Type B pancreatic cell (in vitro differentiated cells): ENCODE measurements at regions not wholly inside any gene's neighbourhood (a gene's known extent, or its start where the extent isn't known, plus 50 kb on each side); places are given as distances from the start of the nearest gene placed in this dataset.

ENCODE experiments used
- DNase-seq: peaks from one replicate; pipeline ENCODE4 v3.0.0; 2021; ENCODE audit warnings: mixed read lengths; ENCODE audit not compliant: unreplicated experiment; ENCODE audit errors: extremely low spot score
- H3K27ac Mint-ChIP-seq: 2 replicates; pipeline ENCODE4 v1.8.0; 2021; ENCODE audit warnings: mild to moderate bottlenecking, mixed read lengths
- H3K27me3 Mint-ChIP-seq: 2 replicates; pipeline ENCODE4 v1.8.0; 2021; ENCODE audit warnings: mixed read lengths
- H3K36me3 Mint-ChIP-seq: 2 replicates; pipeline ENCODE4 v1.8.0; 2021; ENCODE audit warnings: mixed read lengths
- H3K4me1 Mint-ChIP-seq: one replicate; pipeline ENCODE4 v1.8.0; 2021; ENCODE audit warnings: mixed read lengths; ENCODE audit not compliant: unreplicated experiment
- H3K4me3 Mint-ChIP-seq: 2 replicates; pipeline ENCODE4 v1.8.0; 2021; ENCODE audit warnings: mild to moderate bottlenecking, mixed read lengths
- H3K9me3 Mint-ChIP-seq: 2 replicates; pipeline ENCODE4 v1.8.0; 2021; ENCODE audit warnings: mixed read lengths
- TF ChIP-seq, protein P1 (sequence below): fragments of 200-600 bp; sonication (generic); conservative IDR thresholded peaks from 2 replicates; pipeline ENCODE4 v1.5.0; 2021; ENCODE audit warnings: antibody characterized with exemption, mild to moderate bottlenecking

- Mint-ChIP-seq H3K4me1 (peaks cover 2% of the 10 kb centered on the region), H3K27ac (no peak overlapping the region)
Measured at GRCh38 chr22:27003297-27003696, 345.9 kb downstream of the MIAT start.

GRCh38 chr22:27004434-27004833, 347.0 kb downstream of the MIAT start:
- no peak for DNase-seq
- no peaks in the 10 kb centered on the region for H3K36me3 Mint-ChIP-seq
- TF ChIP-seq, protein P1, sequence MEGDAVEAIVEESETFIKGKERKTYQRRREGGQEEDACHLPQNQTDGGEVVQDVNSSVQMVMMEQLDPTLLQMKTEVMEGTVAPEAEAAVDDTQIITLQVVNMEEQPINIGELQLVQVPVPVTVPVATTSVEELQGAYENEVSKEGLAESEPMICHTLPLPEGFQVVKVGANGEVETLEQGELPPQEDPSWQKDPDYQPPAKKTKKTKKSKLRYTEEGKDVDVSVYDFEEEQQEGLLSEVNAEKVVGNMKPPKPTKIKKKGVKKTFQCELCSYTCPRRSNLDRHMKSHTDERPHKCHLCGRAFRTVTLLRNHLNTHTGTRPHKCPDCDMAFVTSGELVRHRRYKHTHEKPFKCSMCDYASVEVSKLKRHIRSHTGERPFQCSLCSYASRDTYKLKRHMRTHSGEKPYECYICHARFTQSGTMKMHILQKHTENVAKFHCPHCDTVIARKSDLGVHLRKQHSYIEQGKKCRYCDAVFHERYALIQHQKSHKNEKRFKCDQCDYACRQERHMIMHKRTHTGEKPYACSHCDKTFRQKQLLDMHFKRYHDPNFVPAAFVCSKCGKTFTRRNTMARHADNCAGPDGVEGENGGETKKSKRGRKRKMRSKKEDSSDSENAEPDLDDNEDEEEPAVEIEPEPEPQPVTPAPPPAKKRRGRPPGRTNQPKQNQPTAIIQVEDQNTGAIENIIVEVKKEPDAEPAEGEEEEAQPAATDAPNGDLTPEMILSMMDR, result no peak
- H3K27ac Mint-ChIP-seq, result no peak overlapping the region
- no peaks in the 10 kb centered on the region for H3K4me1 Mint-ChIP-seq
- peaks cover 39% of the 10 kb centered on the region for H3K27me3 Mint-ChIP-seq
- H3K4me3 Mint-ChIP-seq, result no peak overlapping the region
- no peaks in the 10 kb centered on the region for H3K9me3 Mint-ChIP-seq

More at GRCh38 chr22:27003297-27003696, 345.9 kb downstream of the MIAT start:
- Mint-ChIP-seq H3K4me3 (no peak overlapping the region), H3K36me3 (no peaks in the 10 kb centered on the region), H3K9me3 (no peaks in the 10 kb centered on the region), H3K27me3 (peaks cover 43% of the 10 kb centered on the region)
- TF ChIP-seq, protein P1, result no peak
- no peak for DNase-seq

DNA sequence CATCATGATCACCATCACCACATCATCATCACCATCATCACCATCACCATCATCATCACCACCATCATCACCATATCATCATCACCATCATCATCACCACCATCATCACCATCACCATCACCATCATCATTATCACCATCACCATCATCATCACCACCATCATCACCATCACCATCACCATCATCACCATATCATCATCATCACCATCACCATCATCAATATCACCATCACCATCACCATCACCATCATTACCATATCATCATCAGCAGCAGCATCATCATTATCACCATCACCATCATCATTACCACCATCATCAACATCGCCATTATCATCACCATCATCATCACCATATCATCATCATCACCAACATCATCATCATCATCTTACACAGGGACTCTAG, 351.1 kb downstream of the MIAT start:
- Mint-ChIP-seq H3K9me3 (no peaks in the 10 kb centered on the region), H3K4me1 (no peaks in the 10 kb centered on the region), H3K27me3 (peaks cover 22% of the 10 kb centered on the region), H3K36me3 (no peaks in the 10 kb centered on the region), H3K4me3 (no peak overlapping the region), H3K27ac (no peak overlapping the region)
- TF ChIP-seq, protein P1, result no peak
- DNase-seq, result no peak

DNA sequence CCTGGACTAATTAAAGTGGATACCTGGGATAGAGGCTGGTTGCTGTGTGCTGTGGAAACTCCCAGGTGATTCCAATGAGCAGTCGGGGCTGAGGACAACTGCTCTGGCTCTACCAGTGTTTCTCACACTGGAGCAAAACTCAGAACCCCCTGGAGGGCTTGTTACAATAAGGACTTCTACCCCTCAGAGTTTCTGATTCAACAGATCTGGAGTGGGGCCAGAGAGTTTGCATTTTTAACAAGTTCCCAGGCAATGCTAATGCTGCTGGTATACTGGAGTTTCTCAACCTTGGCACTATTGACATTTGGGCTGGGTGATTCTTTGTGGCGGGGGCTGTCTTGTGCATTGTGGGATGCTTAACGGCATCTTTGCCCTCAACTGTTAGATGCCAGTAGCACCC, 353.7 kb downstream of the MIAT start:
- Mint-ChIP-seq H3K4me3 (no peak overlapping the region), H3K36me3 (no peaks in the 10 kb centered on the region), H3K9me3 (no peaks in the 10 kb centered on the region), H3K4me1 (no peaks in the 10 kb centered on the region), H3K27ac (no peak overlapping the region), H3K27me3 (peaks cover 15% of the 10 kb centered on the region)
- DNase-seq, result no peak
- TF ChIP-seq, protein P1, result no peak

DNA sequence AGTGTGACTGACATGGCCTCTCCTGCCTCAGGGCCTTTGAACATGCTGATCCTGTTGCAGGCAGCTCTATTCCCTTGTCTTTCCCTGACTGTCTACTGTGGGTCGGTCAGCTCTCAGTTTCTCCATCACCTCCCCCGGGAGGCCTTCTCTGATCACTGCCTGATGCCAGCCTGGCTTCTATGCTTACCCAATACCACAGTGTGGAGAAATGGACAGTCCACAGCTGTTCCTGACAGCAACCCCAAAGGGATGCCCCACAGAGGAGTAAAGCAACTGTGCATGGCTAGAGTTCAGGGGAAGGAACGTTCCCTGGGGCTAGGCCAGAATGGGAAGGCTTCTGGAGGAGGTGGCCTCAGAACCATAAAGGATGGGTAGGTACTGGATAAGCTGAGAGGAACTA, 354.3 kb downstream of the MIAT start:
- DNase-seq, result no peak
- TF ChIP-seq, protein P1, result no peak
- peaks cover 18% of the 10 kb centered on the region for H3K27me3 Mint-ChIP-seq

GRCh38 chr22:27019827-27020226, 362.4 kb downstream of the MIAT start:
- DNase-seq, result no peak
- H3K4me3 Mint-ChIP-seq, result no peak overlapping the region
- H3K36me3 Mint-ChIP-seq, result no peaks in the 10 kb centered on the region
- H3K27me3 Mint-ChIP-seq, result peaks cover 72% of the 10 kb centered on the region
- TF ChIP-seq, protein P1, result no peak
- no peak overlapping the region for H3K27ac Mint-ChIP-seq
- H3K9me3 Mint-ChIP-seq, result no peaks in the 10 kb centered on the region
- H3K4me1 Mint-ChIP-seq, result no peaks in the 10 kb centered on the region

More for the DNA sequence above, 354.3 kb downstream of the MIAT start:
- Mint-ChIP-seq H3K4me3 (no peak overlapping the region), H3K27ac (no peak overlapping the region), H3K9me3 (no peaks in the 10 kb centered on the region), H3K36me3 (no peaks in the 10 kb centered on the region), H3K4me1 (no peaks in the 10 kb centered on the region)
